ENCODE measurements at regions not wholly inside any gene's neighbourhood (a gene's known extent, or its start where the extent isn't known, plus 50 kb on each side); places are given as distances from the start of the nearest gene placed in this dataset.

GRCh38 chr15:70254311-70254869 lies 156.7 kb upstream of the TLE3 start:
- H3K9me3 ChIP-seq (ENCODE audit: low read length), result no peaks in the 10 kb centered on the region
- H3K4me1 ChIP-seq (ENCODE audit: insufficient read depth, low read length, poor library complexity, severe bottlenecking), result peaks cover 26% of the 10 kb centered on the region
- POLR2A ChIA-PET, result no interaction called here
- TF ChIP-seq CTCF (conservative IDR thresholded peaks at IDR 0.05; ENCODE audit: low read length) (no peak), EZH2phosphoT487 (IDR thresholded peaks at IDR 0.05; ENCODE audit: borderline replicate concordance, low read depth, low read length) (no peak)
- CTCF ChIA-PET (ENCODE audit: unreplicated experiment), result no interaction called here
- H3K4me2 ChIP-seq (ENCODE audit: low read length), result no peak overlapping the region
- no peak overlapping the region for H3K27ac ChIP-seq (ENCODE audit: low read depth, low read length, poor library complexity, severe bottlenecking)
- no peaks in the 10 kb centered on the region for H3K9me2 ChIP-seq (ENCODE audit: insufficient read depth, low read length)
- BruUV-seq (replicated peaks), result no TSS peak
- intact Hi-C loops (cut with micrococcal nuclease; ENCODE audit: unreplicated experiment), result no loop called here
- no peaks in the 10 kb centered on the region for H3K79me2 ChIP-seq (ENCODE audit: insufficient read depth, low read depth, low read length)
- no peak for DNase-seq (ENCODE audit: low spot score)
- no peaks in the 10 kb centered on the region for H4K20me1 ChIP-seq (ENCODE audit: insufficient read depth, low read length)
- H3K4me3 ChIP-seq (ENCODE audit: low read depth, low read length, poor library complexity, severe bottlenecking), result no peak overlapping the region
- no peak overlapping the region for H2AFZ ChIP-seq (ENCODE audit: low read length)
- no peaks in the 10 kb centered on the region for H3K36me3 ChIP-seq (ENCODE audit: insufficient read depth, low read length)

- no peak for DNase-seq (ENCODE audit: low spot score)
- CTCF ChIA-PET (ENCODE audit: unreplicated experiment), result no interaction called here
Measured at GRCh38 chr15:70253461-70254156, 155.9 kb upstream of the TLE3 start.

More at GRCh38 chr15:70253461-70254156, 155.9 kb upstream of the TLE3 start:
- H3K9me3 ChIP-seq (ENCODE audit: low read length), result no peaks in the 10 kb centered on the region
- H3K9me2 ChIP-seq (ENCODE audit: insufficient read depth, low read length), result no peaks in the 10 kb centered on the region
- TF ChIP-seq EZH2phosphoT487 (IDR thresholded peaks at IDR 0.05; ENCODE audit: borderline replicate concordance, low read depth, low read length), result no peak
- no peak for TF ChIP-seq CTCF (conservative IDR thresholded peaks at IDR 0.05; ENCODE audit: low read length)
- intact Hi-C loops (cut with micrococcal nuclease; ENCODE audit: unreplicated experiment), result no loop called here
- H3K4me3 ChIP-seq (ENCODE audit: low read depth, low read length, poor library complexity, severe bottlenecking), result no peak overlapping the region
- H3K27ac ChIP-seq (ENCODE audit: low read depth, low read length, poor library complexity, severe bottlenecking), result no peak overlapping the region
- no peaks in the 10 kb centered on the region for H4K20me1 ChIP-seq (ENCODE audit: insufficient read depth, low read length)
- BruUV-seq (replicated peaks), result no TSS peak
- H3K36me3 ChIP-seq (ENCODE audit: insufficient read depth, low read length), result no peaks in the 10 kb centered on the region
- H3K4me2 ChIP-seq (ENCODE audit: low read length), result no peak overlapping the region
- H2AFZ ChIP-seq (ENCODE audit: low read length), result no peak overlapping the region
- H3K4me1 ChIP-seq (ENCODE audit: insufficient read depth, low read length, poor library complexity, severe bottlenecking), result peaks cover 22% of the 10 kb centered on the region
- POLR2A ChIA-PET, result interaction anchor here (0.6 kb wide), 1 partner anchor 672 kb away, joined by 4 read pairs; no protein-coding TSS in a partner anchor
- no peaks in the 10 kb centered on the region for H3K79me2 ChIP-seq (ENCODE audit: insufficient read depth, low read depth, low read length)

Measured in OCI-LY7 (cell line).